ENCODE measurements at regions not wholly inside any gene's neighbourhood (a gene's known extent, or its start where the extent isn't known, plus 50 kb on each side); places are given as distances from the start of the nearest gene placed in this dataset.

GRCh38 chr18:76307293-76307690, 187.8 kb downstream of the ZNF516 start:
- CTCF ChIA-PET (ENCODE audit: unreplicated experiment) = no interaction called here
- Histone ChIP-seq H2AFZ (ENCODE audit: low read length) (no peak overlapping the region), H4K20me1 (ENCODE audit: insufficient read depth, low read length) (no peaks in the 10 kb centered on the region), H3K79me2 (ENCODE audit: insufficient read depth, low read depth, low read length) (no peaks in the 10 kb centered on the region), H3K4me3 (ENCODE audit: low read depth, low read length, poor library complexity, severe bottlenecking) (no peak overlapping the region), H3K27ac (ENCODE audit: low read depth, low read length, poor library complexity, severe bottlenecking) (no peak overlapping the region), H3K9me3 (ENCODE audit: low read length) (no peaks in the 10 kb centered on the region), H3K36me3 (ENCODE audit: insufficient read depth, low read length) (no peaks in the 10 kb centered on the region), H3K4me1 (ENCODE audit: insufficient read depth, low read length, poor library complexity, severe bottlenecking) (no peaks in the 10 kb centered on the region), H3K4me2 (ENCODE audit: low read length) (no peak overlapping the region), H3K9me2 (ENCODE audit: insufficient read depth, low read length) (no peaks in the 10 kb centered on the region)
- no peak for DNase-seq (ENCODE audit: low spot score)
- intact Hi-C loops (cut with micrococcal nuclease; ENCODE audit: unreplicated experiment) = no loop called here
- POLR2A ChIA-PET = no interaction called here
- TF ChIP-seq EZH2phosphoT487 (IDR thresholded peaks at IDR 0.05; ENCODE audit: borderline replicate concordance, low read depth, low read length) = no peak
- no peak for TF ChIP-seq CTCF (conservative IDR thresholded peaks at IDR 0.05; ENCODE audit: low read length)
- no TSS peak for BruUV-seq (replicated peaks)

GRCh38 chr18:76306685-76307292, 188.3 kb downstream of the ZNF516 start:
- no peaks in the 10 kb centered on the region for H3K9me3 ChIP-seq (ENCODE audit: low read length)
- DNase-seq (ENCODE audit: low spot score) = peak; percentile 0
- H3K27ac ChIP-seq (ENCODE audit: low read depth, low read length, poor library complexity, severe bottlenecking) = no peak overlapping the region
- H3K9me2 ChIP-seq (ENCODE audit: insufficient read depth, low read length) = no peaks in the 10 kb centered on the region
- H3K4me3 ChIP-seq (ENCODE audit: low read depth, low read length, poor library complexity, severe bottlenecking) = no peak overlapping the region
- intact Hi-C loops (cut with micrococcal nuclease; ENCODE audit: unreplicated experiment) = no loop called here
- no peak overlapping the region for H2AFZ ChIP-seq (ENCODE audit: low read length)
- H3K79me2 ChIP-seq (ENCODE audit: insufficient read depth, low read depth, low read length) = no peaks in the 10 kb centered on the region
- TF ChIP-seq CTCF (conservative IDR thresholded peaks at IDR 0.05; ENCODE audit: low read length) (peak; percentile 56), EZH2phosphoT487 (IDR thresholded peaks at IDR 0.05; ENCODE audit: borderline replicate concordance, low read depth, low read length) (no peak)
- ChIA-PET CTCF (ENCODE audit: unreplicated experiment) (no interaction called here), POLR2A (no interaction called here)
- H3K4me1 ChIP-seq (ENCODE audit: insufficient read depth, low read length, poor library complexity, severe bottlenecking) = no peaks in the 10 kb centered on the region
- no peak overlapping the region for H3K4me2 ChIP-seq (ENCODE audit: low read length)
- no peaks in the 10 kb centered on the region for H4K20me1 ChIP-seq (ENCODE audit: insufficient read depth, low read length)
- no TSS peak for BruUV-seq (replicated peaks)
- H3K36me3 ChIP-seq (ENCODE audit: insufficient read depth, low read length) = no peaks in the 10 kb centered on the region

- no peak for TF ChIP-seq CTCF (conservative IDR thresholded peaks at IDR 0.05; ENCODE audit: low read length)
- TF ChIP-seq EZH2phosphoT487 (IDR thresholded peaks at IDR 0.05; ENCODE audit: borderline replicate concordance, low read depth, low read length) = no peak
- H3K9me2 ChIP-seq (ENCODE audit: insufficient read depth, low read length) = no peaks in the 10 kb centered on the region
- no peaks in the 10 kb centered on the region for H4K20me1 ChIP-seq (ENCODE audit: insufficient read depth, low read length)
- H3K79me2 ChIP-seq (ENCODE audit: insufficient read depth, low read depth, low read length) = no peaks in the 10 kb centered on the region
- no peaks in the 10 kb centered on the region for H3K9me3 ChIP-seq (ENCODE audit: low read length)
- no peak overlapping the region for H2AFZ ChIP-seq (ENCODE audit: low read length)
- ChIA-PET POLR2A (interaction anchor here (0.7 kb wide), 1 partner anchor 966 kb away, joined by 3 read pairs; no protein-coding TSS in a partner anchor), CTCF (ENCODE audit: unreplicated experiment) (interaction anchor here (0.6 kb wide), 1 partner anchor 1092 kb away, joined by 3 read pairs; no protein-coding TSS in a partner anchor)
- BruUV-seq (replicated peaks) = no TSS peak
- no peaks in the 10 kb centered on the region for H3K4me1 ChIP-seq (ENCODE audit: insufficient read depth, low read length, poor library complexity, severe bottlenecking)
- H3K4me3 ChIP-seq (ENCODE audit: low read depth, low read length, poor library complexity, severe bottlenecking) = no peak overlapping the region
- H3K36me3 ChIP-seq (ENCODE audit: insufficient read depth, low read length) = no peaks in the 10 kb centered on the region
- no peak overlapping the region for H3K27ac ChIP-seq (ENCODE audit: low read depth, low read length, poor library complexity, severe bottlenecking)
- no peak overlapping the region for H3K4me2 ChIP-seq (ENCODE audit: low read length)
- intact Hi-C loops (cut with micrococcal nuclease; ENCODE audit: unreplicated experiment) = no loop called here
- DNase-seq (ENCODE audit: low spot score) = no peak
Measured at GRCh38 chr18:76285866-76286265, 209.2 kb downstream of the ZNF516 start.
